ENCODE measurements at regions not wholly inside any gene's neighbourhood (a gene's known extent, or its start where the extent isn't known, plus 50 kb on each side); places are given as distances from the start of the nearest gene placed in this dataset.
A peak's percentile ranks its signal among the peaks of the same experiment; 100 is the strongest.
"Not testable (repeated sequence)": the region's sequence is repeated elsewhere in the genome, so short reads cannot be mapped to it uniquely, and the experiment has no call there.

GRCh38 chr5:166724284-166724683 is 1567.2 kb upstream of the WWC1 start:
- no peak for DNase-seq (ENCODE audit: low spot score)

GRCh38 chr5:166725593-166725992 is 1565.9 kb upstream of the WWC1 start:
- DNase-seq (ENCODE audit: low spot score): no peak

- DNase-seq (ENCODE audit: low spot score): no peak
Observed at GRCh38 chr5:166726406-166726805, 1565.0 kb upstream of the WWC1 start.

GRCh38 chr5:166742951-166743350 is 1548.5 kb upstream of the WWC1 start:
- not testable (repeated sequence) for DNase-seq (ENCODE audit: low spot score)

- no peak for DNase-seq (ENCODE audit: low spot score)
Observed at GRCh38 chr5:166746506-166746905, 1544.9 kb upstream of the WWC1 start.

- DNase-seq (ENCODE audit: low spot score): no peak
Observed at GRCh38 chr5:166750376-166750775, 1541.1 kb upstream of the WWC1 start.

GRCh38 chr5:166758151-166758550 is 1533.3 kb upstream of the WWC1 start:
- DNase-seq (ENCODE audit: low spot score): no peak

- no peak for DNase-seq (ENCODE audit: low spot score)
Observed at GRCh38 chr5:166767858-166768257, 1523.6 kb upstream of the WWC1 start.

- no peak for DNase-seq (ENCODE audit: low spot score)
Observed at GRCh38 chr5:166768536-166768935, 1522.9 kb upstream of the WWC1 start.

GRCh38 chr5:166772770-166773169 is 1518.7 kb upstream of the WWC1 start:
- DNase-seq (ENCODE audit: low spot score): no peak

- peak; percentile 16 for DNase-seq (ENCODE audit: low spot score)
Observed at GRCh38 chr5:166781737-166782136, 1509.7 kb upstream of the WWC1 start.

GRCh38 chr5:166784545-166785078 is 1506.8 kb upstream of the WWC1 start:
- no peak for DNase-seq (ENCODE audit: low spot score)

- no peak for DNase-seq (ENCODE audit: low spot score)
Observed at GRCh38 chr5:166786178-166786577, 1505.3 kb upstream of the WWC1 start.

- no peak for DNase-seq (ENCODE audit: low spot score)
Observed at GRCh38 chr5:166786889-166787288, 1504.6 kb upstream of the WWC1 start.

GRCh38 chr5:166788050-166788449 is 1503.4 kb upstream of the WWC1 start:
- no peak for DNase-seq (ENCODE audit: low spot score)

- DNase-seq (ENCODE audit: low spot score): no peak
Observed at GRCh38 chr5:166795756-166796155, 1495.7 kb upstream of the WWC1 start.

GRCh38 chr5:166803058-166803457 is 1488.4 kb upstream of the WWC1 start:
- no peak for DNase-seq (ENCODE audit: low spot score)

- DNase-seq (ENCODE audit: low spot score): not testable (repeated sequence)
Observed at GRCh38 chr5:166804223-166804622, 1487.2 kb upstream of the WWC1 start.

GRCh38 chr5:166804693-166805092 is 1486.8 kb upstream of the WWC1 start:
- DNase-seq (ENCODE audit: low spot score): not testable (repeated sequence)

GRCh38 chr5:166810093-166810658 is 1481.3 kb upstream of the WWC1 start:
- not testable (repeated sequence) for DNase-seq (ENCODE audit: low spot score)

- no peak for DNase-seq (ENCODE audit: low spot score)
Observed at GRCh38 chr5:166810721-166811120, 1480.7 kb upstream of the WWC1 start.

- DNase-seq (ENCODE audit: low spot score): no peak
Observed at GRCh38 chr5:166823360-166823759, 1468.1 kb upstream of the WWC1 start.

GRCh38 chr5:166834246-166834645 is 1457.2 kb upstream of the WWC1 start:
- DNase-seq (ENCODE audit: low spot score): no peak

GRCh38 chr5:166845044-166845443 is 1446.4 kb upstream of the WWC1 start:
- DNase-seq (ENCODE audit: low spot score): no peak
